HG02571 (cell line): ENCODE measurements at regions not wholly inside any gene's neighbourhood (a gene's known extent, or its start where the extent isn't known, plus 50 kb on each side); places are given as distances from the start of the nearest gene placed in this dataset.
"Not testable (repeated sequence)": the region's sequence is repeated elsewhere in the genome, so short reads cannot be mapped to it uniquely, and the experiment has no call there.

Experiments used
- ATAC-seq: cut with Tn5 transposase; IDR thresholded peaks from one replicate; pipeline ENCODE4 v1.9.1; 2021; ENCODE audit warnings: mild to moderate bottlenecking, moderate library complexity; ENCODE audit not compliant: unreplicated experiment

GRCh38 chr5:83001796-83002381 is 75.3 kb downstream of the TMEM167A start:
- no peak for ATAC-seq

DNA sequence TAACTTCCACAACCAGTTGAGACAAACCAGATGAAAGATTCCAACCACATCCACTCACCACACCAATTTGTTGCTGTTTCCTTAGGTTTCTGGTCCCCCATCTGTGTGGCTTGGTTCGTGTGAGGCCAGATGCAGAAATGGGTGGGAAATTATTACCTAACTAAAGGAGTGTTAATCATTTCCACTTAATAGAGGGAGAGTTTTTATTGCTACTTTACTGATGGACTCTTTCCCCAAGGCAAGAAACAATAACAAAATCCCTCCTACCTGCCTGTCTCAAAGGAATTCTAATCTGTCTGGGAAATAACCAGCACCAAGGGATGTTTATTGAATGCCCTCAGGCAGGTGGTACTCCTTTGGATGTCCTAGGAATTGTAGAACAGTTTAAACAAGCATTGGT is 76.3 kb downstream of the TMEM167A start:
- ATAC-seq: no peak

DNA sequence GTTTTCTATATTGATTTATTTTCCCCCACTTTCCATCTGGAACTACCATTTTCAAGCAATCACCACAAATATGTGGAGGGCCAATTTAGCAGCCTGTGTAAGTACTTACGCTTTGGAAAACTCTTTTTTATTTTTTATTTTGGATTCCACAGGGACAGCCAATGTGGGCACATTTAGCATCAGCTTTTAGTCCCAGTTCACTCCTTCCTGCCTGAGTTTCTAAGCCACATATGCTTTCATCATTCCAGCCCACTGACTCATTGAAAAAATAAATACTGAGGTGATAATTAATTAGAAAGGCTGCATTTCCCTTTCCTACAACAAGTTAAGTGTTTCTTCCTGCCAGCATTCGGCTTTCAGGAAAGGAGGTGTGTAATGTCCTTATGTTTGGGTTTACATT is 76.8 kb downstream of the TMEM167A start:
- no peak for ATAC-seq

GRCh38 chr5:82993416-82993815 is 83.8 kb downstream of the TMEM167A start:
- ATAC-seq: no peak

- ATAC-seq: no peak
These were observed 84.5 kb downstream of the TMEM167A start for GRCh38 chr5:82992646-82993045.

DNA sequence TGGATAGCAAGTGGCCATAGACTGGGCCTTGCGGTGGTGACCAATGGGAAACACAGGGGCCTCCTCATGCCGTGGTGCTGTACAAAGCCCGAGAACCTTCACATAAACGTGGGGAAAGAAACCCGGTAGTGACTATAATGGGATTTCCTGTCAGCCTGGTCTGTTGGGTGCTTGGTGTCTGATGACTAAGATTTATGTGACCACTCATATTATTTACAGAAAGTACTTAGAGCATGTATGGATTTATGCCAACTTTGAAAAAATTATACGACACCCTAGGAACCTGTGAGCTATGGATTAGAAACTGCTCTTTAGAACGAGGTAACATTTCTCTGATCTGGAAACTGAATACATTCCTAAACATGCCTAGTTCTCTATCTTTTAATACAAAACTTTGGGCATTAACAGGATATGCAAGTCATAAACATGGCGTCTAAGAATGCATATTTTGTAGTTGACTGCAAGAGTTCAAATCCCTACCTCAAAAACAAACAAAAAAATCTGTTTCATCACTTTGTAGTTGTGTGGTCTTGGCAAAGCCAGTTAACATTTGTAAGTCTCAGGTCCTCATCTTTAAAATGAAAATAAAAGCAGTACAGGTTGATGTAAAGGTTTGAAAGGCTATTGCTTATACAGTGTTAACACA is 85.4 kb downstream of the TMEM167A start:
- no peak for ATAC-seq

DNA sequence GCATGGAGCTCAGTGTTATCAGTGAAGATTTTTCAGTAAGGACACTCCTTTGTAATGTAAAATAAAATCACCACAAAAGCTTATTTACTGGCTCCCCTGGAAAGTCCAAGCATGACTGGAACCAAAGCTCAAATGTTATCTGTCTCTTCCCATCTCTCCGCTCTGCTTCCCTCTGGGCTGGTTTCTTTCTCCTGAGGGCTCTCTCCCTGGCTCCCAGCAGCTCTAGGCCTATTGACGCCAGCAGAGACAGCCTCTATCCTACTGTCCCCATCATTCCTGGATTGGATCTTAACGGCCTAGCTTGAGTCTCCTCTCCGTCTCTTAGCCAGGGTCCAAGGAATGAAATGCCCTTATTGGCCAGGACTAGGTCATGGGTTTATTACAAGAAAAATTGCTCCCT is 86.1 kb downstream of the TMEM167A start:
- no peak for ATAC-seq

DNA sequence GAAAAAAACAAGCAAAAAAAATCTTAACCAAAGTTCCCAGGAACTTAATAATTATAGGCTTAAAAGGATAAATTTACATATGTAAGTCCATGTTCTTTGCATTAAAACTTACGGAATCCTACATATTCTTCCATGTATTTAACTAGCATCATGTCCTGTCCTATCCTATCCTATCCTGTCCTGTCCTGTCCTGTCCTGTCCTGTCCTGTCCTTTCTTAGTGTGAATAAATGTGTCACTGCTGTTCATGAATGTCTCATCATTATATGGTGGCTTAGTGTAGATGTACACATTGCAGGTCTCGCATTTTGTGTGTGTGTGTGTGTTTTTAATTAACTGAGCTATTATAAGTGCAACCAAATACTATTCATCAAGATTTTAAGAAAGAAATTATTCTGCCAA is 90.0 kb downstream of the TMEM167A start:
- ATAC-seq: no peak

- ATAC-seq: no peak
These were observed 90.8 kb downstream of the TMEM167A start for GRCh38 chr5:82986404-82986803.

DNA sequence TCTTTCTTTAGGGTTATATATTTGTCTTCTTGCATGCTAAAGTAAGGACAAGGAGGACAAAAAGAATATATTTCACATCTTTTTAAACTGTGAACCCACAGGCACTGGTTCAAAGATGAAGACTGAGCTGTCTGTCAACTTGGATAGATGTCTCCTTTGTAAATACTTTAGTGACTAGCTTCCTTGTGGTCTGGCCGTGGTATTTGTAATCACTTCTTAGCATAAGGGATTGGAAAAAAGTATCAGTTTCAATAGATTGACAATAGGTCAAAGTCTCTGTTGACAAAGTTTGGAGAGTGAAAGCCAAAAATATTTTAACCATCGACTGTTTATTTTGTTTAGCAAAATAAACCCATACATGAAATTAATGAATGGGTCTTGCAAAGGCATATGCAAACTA is 91.4 kb downstream of the TMEM167A start:
- no peak for ATAC-seq

GRCh38 chr5:82984786-82985735 is 92.1 kb downstream of the TMEM167A start:
- no peak for ATAC-seq

- no peak for ATAC-seq
These were observed 94.3 kb downstream of the TMEM167A start for GRCh38 chr5:82982846-82983245.

GRCh38 chr5:82976887-82977286 is 100.3 kb downstream of the TMEM167A start:
- ATAC-seq: not testable (repeated sequence)

GRCh38 chr5:82975812-82976211 is 101.4 kb downstream of the TMEM167A start:
- ATAC-seq: no peak

DNA sequence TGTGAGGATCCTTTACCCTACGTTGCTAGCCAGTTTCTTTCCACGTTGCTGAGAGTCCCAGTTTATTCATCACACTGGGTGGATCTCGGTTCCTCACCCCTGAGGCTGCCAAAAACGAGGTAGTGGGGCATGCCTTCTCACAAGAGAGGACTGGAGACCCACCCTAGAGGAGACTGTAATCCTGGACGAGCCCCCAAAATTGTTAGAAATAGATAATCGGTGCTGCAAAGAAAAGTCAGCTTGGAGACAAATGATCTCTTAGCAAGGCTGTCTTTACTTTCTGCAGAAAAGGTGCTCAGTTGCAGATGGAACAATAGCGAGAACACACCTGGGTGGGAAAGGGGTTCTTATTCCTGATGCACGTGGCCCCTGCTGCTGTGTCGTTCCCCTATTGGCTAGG is 101.8 kb downstream of the TMEM167A start:
- ATAC-seq: no peak

GRCh38 chr5:82974346-82974745 is 102.8 kb downstream of the TMEM167A start:
- not testable (repeated sequence) for ATAC-seq

DNA sequence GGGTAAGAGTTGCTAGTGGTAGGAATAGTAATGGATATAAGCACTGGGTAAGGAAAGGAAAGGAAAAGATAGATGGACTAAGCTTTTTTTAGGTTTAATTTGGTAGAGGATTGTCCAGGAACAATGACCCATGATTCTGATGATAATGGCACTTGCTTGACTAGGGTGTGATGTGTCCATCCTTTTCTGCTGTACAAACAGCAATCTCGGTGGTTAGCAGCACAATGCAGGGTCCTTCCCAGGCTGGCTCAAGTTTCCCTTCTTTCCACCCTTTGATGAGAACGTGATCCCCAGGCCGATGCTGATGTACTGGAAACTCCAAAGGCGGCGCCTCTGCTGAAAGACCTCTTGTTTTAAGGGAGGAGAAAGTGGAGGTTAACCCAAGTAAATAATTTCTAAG is 105.3 kb downstream of the TMEM167A start:
- ATAC-seq: no peak

- not testable (repeated sequence) for ATAC-seq
These were observed 106.0 kb downstream of the TMEM167A start for GRCh38 chr5:82971034-82971806.

DNA sequence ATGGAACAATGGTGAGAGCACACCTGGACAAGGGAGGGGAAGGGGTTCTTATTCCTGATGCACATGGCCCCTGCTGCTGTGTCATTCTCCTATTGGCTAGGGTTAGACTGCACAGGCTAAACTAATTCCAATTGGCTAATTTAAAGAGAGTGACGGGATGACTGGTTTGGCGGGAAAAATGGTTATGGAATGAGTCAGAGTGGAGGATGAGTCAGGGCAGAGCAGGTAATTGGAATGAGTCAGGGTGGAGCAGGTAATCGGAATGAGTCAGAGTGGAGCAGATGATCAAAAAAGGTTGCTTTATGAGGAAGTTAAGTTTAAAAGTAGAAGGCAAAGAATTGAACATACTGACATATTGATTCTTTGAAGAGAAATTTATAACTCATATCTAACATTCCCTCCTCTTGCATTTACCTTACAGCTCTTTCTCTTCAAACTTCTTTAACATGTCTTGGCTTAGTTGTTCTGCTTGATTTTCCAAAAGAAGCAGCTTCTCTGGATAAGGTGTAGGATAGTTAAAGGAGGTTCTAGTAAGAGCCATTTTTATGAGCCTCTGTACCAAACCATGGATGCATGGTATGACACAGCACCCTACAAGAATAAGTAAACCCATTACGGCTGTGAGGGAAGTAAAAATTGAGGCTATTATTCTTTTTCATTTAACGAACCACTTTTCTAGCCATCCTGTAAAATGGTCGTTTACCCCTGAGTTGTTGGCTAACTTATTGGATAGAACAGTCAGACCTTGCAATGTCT is 107.8 kb downstream of the TMEM167A start:
- not testable (repeated sequence) for ATAC-seq

GRCh38 chr5:82967072-82967471 is 110.1 kb downstream of the TMEM167A start:
- no peak for ATAC-seq
